ENCODE measurements at regions not wholly inside any gene's neighbourhood (a gene's known extent, or its start where the extent isn't known, plus 50 kb on each side); places are given as distances from the start of the nearest gene placed in this dataset.
"Not testable (repeated sequence)": the region's sequence is repeated elsewhere in the genome, so short reads cannot be mapped to it uniquely, and the experiment has no call there.

DNA sequence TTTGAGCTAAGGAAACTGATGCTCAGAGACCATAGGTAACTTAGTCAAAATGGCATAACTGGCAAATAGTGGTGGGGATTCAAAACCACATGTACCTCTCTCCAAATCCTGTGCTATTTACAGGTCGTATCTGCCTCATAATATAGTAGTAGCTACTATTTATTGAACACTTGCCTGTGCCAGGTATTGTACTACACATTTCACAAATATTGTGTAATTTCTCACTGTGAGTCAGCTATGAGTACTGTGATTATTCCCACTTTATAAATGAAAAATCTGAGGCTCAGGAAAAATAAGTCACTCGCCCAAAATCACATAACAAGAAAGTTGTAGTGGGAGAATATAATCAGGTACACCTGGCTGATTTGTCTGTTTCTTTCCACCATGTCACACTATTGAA is 199.8 kb upstream of the FAT3 start:
- no peak for DNase-seq

GRCh38 chr11:92022499-92022898 is 202.1 kb upstream of the FAT3 start:
- DNase-seq, result no peak

GRCh38 chr11:92018332-92018731 is 206.3 kb upstream of the FAT3 start:
- DNase-seq, result no peak

DNA sequence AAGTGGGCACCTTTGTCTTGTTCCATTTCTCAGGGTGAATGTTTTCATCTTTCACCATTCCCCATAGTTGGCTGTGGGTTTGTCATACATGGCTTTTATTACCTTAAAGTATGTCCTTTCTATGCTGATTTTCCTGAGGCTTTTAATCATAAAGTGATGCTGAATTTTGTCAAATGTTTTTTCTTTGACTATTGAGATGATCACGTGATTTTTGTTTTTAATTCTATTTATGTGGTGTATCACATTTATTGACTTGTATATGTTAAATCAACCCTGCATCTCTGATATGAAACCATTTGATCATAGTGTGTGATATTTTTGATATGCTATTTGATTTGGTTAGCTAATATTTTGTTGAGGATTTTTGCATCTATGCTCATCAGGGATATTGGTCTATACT is 216.4 kb upstream of the FAT3 start:
- DNase-seq, result no peak

DNA sequence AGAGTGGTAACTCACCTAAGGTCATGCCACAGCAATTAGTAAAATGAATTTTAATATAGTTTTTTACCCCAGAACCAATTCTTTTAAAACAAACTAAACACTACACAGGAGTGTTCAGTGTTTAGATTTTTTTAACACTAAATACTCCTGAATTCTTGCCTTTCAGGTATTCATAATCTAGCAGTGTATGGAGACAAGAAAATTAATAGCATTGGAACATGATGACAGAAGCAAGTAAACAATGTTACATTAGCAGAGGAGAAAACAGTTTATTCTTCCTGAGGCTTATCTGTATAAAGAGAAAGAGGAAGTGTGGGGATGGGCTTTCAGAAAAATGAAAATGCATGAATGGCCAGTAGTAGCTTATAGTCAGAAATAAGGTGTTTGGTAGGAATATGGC is 222.1 kb upstream of the FAT3 start:
- DNase-seq, result no peak

- DNase-seq, result no peak
Observed at GRCh38 chr11:91998481-91998880, 226.1 kb upstream of the FAT3 start.

DNA sequence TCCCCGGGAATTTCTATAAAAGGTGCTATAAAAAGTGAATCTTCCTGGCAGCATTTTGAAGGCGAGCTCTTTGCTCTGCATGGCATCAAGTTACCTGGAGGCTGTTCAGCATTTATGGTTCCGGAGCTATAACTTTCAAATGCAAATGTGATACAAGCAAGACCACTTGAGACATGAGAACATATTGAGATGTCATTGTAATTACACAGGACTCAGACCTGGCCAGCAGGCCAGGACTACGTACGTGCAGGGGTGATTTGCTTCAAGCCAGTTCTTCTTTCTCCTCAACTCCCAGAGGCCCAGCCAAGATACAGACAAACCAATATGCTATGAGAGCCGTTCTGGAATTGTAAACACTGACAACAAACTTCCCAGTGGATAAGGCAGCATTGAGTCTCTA is 227.4 kb upstream of the FAT3 start:
- no peak for DNase-seq

GRCh38 chr11:91996526-91996925 is 228.1 kb upstream of the FAT3 start:
- DNase-seq, result no peak

DNA sequence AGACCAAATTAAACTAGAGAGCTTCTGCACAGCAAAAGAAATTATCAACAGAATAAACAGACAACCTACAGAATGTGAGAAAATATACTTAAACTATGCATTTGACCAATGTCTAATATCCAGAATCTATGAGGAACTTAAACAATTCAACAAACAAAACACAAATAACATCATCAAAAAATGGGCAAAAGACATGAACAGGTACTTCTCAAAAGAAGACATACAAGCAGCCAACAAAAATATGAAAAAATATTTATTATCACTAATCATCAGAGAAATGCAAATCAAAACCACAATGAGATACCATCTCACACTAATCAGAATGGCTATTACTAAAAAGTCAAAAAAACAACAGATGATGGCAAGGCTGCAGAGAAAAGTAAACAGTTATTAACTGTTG is 236.2 kb upstream of the FAT3 start:
- DNase-seq, result not testable (repeated sequence)

DNA sequence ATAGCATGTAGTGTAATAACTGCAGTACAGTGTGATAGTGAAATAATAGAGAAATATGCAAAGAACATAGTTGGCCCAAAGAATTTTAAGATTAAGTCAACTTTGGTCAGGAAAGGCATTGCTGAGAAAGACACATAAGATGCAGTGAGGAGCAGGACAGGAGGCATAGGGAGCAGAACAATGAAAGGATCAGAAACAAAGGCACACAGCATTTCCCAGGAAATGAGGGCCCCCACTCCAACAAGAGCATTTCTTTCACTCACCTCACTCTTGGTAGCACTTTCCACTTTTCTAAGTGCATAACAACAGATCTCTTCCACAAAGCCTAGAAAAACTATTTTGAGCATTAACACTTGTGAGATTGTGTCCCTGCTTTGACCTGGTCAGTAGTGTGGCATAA is 238.4 kb upstream of the FAT3 start:
- no peak for DNase-seq

- DNase-seq, result no peak
Observed at GRCh38 chr11:91984033-91984584, 240.5 kb upstream of the FAT3 start.

GRCh38 chr11:91981995-91982394 is 242.6 kb upstream of the FAT3 start:
- DNase-seq, result no peak

DNA sequence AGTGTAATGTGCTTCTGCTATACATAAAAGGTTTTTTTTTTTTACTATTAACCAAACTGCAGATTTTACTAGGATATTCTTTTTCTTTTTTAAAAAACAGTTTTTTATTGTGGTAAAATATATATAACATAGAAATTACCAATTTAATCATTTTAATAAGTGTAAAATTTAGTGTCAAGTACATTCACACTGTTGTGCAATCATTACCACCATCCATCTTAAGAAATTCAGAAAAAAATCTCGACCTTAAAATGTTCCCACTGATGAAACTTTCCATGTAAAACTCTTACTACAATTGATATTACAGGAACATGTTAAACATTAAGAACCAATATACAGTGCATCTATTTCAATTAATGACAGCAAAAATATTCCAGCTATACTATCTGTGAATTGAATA is 244.8 kb upstream of the FAT3 start:
- no peak for DNase-seq

- no peak for DNase-seq
Observed at GRCh38 chr11:91978747-91979146, 245.9 kb upstream of the FAT3 start.

DNA sequence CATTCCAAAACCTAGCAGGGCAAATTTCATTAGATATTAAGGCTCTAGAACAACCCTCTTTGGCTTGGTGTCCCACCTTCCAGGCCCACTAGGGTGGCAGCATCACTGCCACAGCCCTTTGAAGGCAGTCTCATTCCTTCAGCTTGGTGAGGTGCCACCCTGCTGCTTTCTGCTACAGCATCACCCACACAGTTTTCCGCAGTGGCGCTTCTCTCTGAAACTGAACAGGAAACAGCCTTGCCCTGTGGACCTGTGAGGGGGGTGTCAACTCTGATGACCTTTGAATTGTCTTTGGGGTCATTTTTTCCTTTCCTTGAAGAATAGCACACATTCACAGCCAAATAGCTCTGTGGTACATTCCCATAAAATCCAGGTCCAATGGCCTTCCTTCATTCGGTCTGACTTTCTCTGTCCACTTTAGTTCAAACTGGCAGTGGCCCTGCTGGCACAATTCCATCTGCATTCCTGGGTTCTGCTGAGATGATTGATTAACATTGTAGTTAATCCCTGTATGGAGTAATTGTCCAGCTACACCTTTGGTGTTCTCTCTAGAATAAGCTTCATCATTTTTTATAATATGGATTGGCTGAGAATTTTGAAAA is 251.9 kb upstream of the FAT3 start:
- no peak for DNase-seq

DNA sequence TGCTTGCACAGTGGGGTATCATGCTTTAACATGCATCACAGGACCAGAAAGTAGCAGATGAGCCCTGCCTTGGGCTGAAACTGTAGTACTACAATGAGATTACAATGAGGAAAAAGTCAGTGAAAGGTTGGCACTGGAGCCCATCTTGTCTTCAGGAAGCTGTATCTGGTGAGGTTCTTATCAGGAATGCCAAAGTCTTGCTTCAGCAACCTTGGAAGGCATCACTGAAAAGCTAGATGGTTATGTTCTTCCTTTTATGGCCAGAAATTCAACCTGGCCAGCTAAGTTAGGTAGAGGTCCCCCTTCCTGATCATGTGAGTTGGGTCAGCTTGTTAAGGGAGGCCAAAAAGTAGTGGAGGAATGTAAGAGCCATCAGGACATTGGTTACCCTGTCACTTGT is 254.0 kb upstream of the FAT3 start:
- no peak for DNase-seq

GRCh38 chr11:91969486-91969885 is 255.1 kb upstream of the FAT3 start:
- no peak for DNase-seq

DNA sequence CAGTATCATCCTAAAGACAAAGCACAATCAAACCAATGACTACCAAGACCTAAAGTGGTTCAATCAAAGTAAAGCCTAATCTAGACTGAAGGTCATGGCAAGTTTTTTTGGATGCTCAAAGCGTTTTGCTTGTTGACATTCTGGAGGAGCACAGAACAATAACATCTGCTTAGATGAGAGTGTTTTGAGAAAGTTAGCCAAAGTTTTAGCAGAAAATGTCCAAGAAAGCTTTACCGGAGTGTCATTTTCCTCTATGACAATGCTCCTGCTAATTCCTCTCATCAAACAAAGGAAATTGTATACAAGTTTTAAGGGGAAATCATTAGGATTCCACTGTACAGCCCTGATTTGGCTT is 256.9 kb upstream of the FAT3 start:
- DNase-seq, result no peak

DNA sequence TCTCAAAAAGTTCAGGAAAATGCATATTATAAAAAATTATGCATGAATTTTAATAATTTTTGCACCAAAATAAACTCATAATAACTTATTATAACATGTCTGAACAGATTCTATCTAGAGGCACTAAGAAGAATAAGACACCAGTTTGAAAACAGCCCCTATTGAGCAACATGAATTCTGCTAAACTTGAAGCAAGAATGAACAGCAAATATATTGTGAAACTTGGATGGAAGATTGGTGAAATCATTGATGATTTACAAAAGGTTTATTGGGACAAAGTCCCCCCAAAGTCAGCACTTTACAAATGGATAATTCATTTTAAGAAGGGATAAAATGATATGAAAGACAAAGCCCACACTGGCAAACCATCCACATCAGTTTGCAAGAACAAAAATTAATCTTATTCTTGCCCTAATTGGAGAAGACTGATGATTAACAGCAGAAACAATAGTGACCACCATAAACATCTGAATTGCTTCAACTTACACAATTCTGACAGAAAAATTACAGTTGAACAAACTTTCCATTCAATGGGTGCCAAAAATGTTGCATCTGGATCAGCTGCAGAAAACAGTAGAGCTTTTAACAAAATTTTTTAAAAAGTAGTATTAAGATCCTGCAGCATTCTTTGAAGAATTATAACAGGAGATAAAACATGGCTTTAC is 257.5 kb upstream of the FAT3 start:
- no peak for DNase-seq

DNA sequence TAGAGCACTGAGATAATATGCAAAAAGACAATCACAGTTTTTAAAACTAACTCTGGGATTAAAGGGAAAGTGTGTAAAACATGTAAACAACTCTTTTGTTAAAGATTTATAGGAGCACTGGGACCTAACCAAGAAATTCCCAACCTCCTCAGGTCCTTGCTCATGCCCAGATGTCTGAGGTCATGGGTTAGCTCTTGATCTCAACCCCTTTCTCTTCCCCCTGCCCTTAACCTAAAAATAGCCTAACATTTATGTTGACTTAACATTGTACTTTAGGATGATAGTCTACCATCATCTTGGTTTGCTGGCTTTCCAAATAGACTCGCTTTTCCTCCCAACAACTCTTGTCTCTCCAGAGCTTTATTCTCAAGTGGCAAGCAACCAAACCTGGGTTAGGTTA is 258.2 kb upstream of the FAT3 start:
- DNase-seq, result no peak

GRCh38 chr11:91960770-91961169 is 263.8 kb upstream of the FAT3 start:
- no peak for DNase-seq

GRCh38 chr11:91959411-91959810 is 265.2 kb upstream of the FAT3 start:
- no peak for DNase-seq

GRCh38 chr11:91956711-91957110 is 267.9 kb upstream of the FAT3 start:
- DNase-seq, result no peak

DNA sequence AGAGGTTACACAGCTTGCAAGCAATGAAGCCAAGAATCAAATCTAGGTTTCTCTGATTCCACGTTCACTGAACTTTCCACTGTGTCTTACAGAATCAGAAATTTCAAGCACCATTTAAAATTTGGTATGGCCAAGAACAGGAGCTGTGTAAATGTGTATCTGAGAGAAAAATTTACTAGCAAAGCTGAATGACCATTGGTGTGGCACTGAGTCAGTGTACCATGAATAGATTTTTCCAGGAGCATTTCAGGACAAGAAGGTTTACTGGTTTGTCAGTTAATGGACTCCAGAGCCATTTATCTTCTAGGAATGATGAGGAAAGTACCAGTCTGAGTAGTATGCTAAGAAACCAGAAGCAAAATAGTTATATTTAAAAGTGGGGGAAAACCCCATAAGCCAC is 269.4 kb upstream of the FAT3 start:
- DNase-seq, result no peak

DNA sequence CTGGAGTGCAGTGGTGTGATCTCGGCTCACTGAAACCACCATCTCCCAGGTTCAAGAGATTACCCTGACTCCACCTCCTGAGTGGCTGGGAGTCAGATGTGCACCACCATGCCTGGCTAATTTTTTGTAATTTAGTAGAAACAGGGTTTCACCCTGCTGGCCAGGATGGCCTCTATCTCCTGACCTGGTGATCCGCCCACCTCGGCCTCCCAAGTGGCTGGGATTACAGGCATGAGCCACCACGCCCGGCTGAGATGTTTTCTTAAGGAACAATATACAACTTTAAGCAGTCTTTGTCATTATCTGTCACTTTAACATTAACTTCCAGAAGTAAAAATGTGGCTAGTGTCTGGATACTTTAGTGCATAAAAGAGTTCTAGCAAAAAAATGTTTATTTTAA is 272.6 kb upstream of the FAT3 start:
- no peak for DNase-seq

Measured in hematopoietic multipotent progenitor cell treated with erythropoietin and hydrocortisone succinate and interleukin-3 and kit ligand, for 6 days (in vitro differentiated cells).